K562 (cell line): ENCODE measurements at regions not wholly inside any gene's neighbourhood (a gene's known extent, or its start where the extent isn't known, plus 50 kb on each side); places are given as distances from the start of the nearest gene placed in this dataset.

Experiments used
- NRF1 ChIP-seq, 2 experiments: fragments of 450-650 bp; IDR thresholded peaks in 1 of 2; conservative IDR thresholded peaks in 1 of 2; 2 replicates each; pipeline ENCODE4 v1.6.1; 2014; ENCODE audit warnings: mild to moderate bottlenecking in 2 of 2
- SMAD1 ChIP-seq: fragments of 150-350 bp; IDR thresholded peaks from 2 replicates; pipeline ENCODE4 v1.6.1; 2014; ENCODE audit warnings: low read length, low read depth; ENCODE audit not compliant: partially characterized antibody
- ZNF695 ChIP-seq: fragments of 450-650 bp; formaldehyde crosslinking; IDR thresholded peaks from 2 replicates; pipeline ENCODE4 v1.4.0; 2020; ENCODE audit warnings: mild to moderate bottlenecking, moderate library complexity

DNA sequence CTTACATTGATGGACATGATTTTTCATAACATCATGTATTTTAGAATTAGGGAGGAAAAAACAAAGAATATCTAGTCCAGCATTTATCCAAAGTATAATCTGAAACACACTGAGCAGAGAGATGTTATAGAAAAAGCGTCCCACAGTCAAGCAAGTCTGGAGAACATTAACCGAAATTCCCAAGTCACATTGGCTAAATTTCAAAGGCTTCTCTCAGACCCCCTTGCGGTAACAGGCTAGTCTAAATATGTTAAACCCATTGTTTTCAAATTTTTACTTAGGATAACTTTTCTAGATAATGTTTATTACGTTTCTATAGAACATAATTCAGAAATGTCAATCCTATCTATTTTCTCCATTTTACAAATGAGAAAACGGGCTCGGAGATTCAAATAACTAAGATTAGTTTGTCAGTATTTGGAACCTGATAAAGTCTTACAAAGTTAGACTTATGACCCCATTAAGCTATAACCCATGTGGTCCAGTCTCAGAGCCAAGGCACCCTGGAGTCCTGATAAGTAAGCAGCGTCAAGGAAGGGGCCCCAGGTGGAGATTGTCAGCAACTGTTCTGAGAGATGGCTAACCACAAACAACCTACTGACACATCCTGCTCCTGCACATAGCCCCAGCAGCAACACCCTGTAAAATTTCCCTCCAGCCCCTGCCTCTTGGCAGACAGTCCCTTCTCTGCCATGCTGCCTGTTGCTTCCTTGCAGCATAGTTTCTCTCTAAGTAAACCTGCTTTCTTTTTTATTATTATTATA lies 220.6 kb upstream of the TMEM260 start:
- TF ChIP-seq SMAD1 (no peak), NRF1 (conservative IDR thresholded peaks at IDR 0.05 in 1 of 2, IDR thresholded peaks at IDR 0.05 in 1 of 2) (no peak), ZNF695 (CRISPR knock-in tag) (no peak)
